ENCODE measurements at regions not wholly inside any gene's neighbourhood (a gene's known extent, or its start where the extent isn't known, plus 50 kb on each side); places are given as distances from the start of the nearest gene placed in this dataset.

- no peak for DNase-seq
Measured at GRCh38 chr5:8332666-8333445, 463.9 kb downstream of the MTRR start.

DNA sequence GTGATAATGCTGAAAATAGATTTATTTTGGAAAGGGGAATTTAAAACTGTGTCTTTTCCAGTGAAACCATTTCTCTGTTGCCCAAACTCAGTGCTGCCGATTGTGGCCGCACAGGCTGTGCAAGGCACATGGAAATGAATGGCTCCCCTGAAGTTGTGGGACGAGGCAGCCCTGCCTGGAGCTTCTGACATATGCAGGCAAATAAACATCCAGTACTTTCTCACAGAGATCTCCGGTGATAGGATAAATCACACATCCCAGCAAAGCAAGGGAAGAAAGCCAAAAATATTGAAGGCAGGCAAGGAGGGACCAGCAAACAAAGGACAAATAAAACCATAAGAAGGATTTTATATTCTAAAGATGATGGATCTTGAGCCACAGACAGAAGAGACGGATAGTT, 464.5 kb downstream of the MTRR start:
- DNase-seq, result no peak

- no peak for DNase-seq
Measured at GRCh38 chr5:8333977-8334376, 465.0 kb downstream of the MTRR start.

- DNase-seq, result no peak
Measured at GRCh38 chr5:8340261-8340660, 471.3 kb downstream of the MTRR start.

GRCh38 chr5:8340739-8341344, 471.9 kb downstream of the MTRR start:
- DNase-seq, result no peak

DNA sequence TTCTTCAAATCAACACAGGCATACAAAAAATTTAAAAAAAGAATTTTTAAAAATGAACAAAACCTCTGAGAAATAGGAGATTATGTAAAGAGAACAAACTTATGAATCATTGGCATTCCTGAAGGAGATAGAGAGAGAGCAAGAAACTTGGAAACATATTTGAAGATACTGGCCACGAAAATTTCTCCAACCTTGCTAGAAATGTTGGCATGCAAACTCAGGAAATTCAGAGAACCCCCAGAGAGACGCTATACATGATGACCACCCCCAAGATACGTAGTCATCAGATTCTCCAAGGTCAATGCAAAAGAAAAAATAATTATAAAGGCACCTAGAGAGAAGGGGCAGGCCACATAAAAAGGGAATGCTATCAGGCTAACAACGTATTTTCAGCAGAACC, 472.5 kb downstream of the MTRR start:
- no peak for DNase-seq

DNA sequence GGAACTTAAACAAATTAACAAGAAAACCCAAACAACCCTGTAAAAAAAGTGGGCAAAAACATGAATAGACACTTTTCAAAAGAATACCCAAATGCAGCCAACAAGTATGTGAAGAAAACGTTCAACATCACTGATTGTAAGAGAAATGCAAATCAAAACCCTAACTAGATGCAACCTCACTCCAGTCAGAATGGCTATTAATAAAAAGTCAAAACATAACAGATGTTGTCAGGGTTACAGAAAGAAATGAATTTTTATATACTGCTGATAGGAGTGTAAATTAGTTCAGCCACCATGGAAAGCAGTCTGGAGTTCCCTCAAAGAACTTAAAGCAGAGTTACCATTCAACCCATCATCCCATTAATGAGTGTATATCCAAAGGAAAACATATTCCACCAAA, 479.0 kb downstream of the MTRR start:
- DNase-seq, result no peak

GRCh38 chr5:8349855-8350254, 480.9 kb downstream of the MTRR start:
- DNase-seq, result no peak

- DNase-seq, result no peak
Measured at GRCh38 chr5:8350644-8351339, 481.8 kb downstream of the MTRR start.

DNA sequence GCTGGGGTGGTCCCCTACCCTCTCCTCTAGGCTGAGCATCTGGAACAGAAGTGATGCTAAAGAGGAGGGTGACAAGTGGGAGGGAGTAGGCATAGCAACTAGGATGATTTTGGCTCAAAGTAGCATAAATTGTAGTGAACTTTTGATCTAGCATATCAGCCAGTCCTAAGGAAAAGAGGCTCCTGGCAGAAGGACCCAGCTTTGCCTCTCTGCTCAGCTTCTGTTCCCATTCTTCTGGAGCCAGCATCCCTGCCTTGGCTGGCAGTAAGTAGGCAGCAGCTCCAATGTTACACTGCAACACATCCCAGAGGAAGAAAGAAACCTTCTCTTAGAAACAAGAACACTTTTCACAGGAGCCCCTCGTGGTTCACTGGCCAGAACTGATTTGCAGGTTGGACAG, 487.0 kb downstream of the MTRR start:
- no peak for DNase-seq

DNA sequence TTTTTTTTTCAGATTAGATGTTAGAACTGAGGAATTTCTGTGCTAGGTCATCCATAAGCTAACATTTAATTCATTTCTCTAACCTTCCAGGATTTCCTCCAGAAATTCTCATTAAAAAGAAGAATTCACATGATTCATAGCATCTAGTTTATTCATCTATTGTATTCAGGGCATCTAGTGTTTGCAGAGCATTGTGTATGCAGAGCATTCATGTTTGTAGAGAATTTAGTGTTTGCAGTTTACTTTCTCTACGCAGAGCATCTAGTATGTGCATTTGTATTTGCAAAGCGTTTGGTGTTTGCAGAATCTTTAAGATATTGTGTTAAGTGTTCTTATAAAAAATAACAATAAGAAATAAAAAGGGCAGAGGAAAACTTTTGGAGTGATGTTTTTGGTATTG, 491.1 kb downstream of the MTRR start:
- no peak for DNase-seq

DNA sequence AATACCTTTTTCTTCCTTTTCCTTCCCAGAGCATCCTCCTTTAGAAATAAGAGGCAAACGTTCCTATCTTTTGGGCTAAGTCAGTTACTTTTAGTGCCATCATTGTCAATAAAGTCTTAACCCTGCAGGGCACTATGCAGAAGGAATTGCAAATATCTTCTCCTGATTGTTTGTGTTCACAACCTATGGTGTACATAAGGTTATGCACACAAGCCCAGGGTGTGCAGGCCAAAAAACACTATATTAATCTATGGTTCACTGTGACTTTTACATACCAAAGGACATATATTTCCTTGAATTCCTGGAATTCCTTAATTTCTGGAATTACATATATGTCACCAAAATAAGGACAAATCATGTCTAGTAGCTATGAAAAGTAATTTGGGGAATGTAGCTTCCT, 493.5 kb downstream of the MTRR start:
- DNase-seq, result no peak

- DNase-seq, result no peak
Measured at GRCh38 chr5:8363138-8363537, 494.2 kb downstream of the MTRR start.

GRCh38 chr5:8366266-8366665, 497.3 kb downstream of the MTRR start:
- no peak for DNase-seq

GRCh38 chr5:8376478-8376877, 507.5 kb downstream of the MTRR start:
- DNase-seq, result no peak

- no peak for DNase-seq
Measured at GRCh38 chr5:8381972-8382371, 513.0 kb downstream of the MTRR start.

DNA sequence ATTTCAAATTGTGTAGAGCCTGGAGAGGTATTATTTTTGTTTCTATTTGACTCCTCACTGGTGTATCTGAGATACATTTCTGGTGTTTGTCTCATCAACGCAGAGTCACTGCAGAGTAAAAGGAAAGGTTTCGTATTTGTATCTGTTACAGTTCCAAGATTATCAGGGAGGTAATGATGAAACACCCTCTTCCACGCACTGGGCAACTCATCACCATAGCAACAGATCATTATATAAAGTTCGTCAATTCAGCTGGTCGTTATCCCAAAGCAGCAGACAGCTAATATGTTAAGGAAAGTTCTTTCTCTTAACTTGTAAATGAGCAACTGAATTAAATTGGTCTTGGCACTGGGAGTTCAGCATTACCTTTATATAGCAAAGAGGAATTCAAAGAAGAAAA, 513.5 kb downstream of the MTRR start:
- DNase-seq, result no peak

DNA sequence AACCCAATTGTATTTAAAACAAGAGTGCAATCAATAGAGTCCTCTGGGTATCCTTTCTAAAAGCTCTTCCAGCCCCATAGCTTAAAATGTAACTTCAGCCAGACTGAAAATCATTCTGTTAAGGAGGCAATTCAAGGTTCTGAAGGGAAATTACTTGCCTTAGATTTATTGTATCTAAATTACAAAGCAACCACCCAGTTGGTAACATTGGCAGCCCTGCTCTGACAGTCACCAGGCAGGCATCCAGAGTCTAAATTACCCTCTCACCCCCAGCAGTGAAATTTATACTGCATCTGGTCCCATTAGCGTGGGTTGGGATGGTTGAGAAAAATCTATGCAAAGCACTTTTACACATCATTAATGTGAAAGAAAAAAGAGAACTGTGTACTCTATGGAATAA, 514.7 kb downstream of the MTRR start:
- DNase-seq, result no peak

DNA sequence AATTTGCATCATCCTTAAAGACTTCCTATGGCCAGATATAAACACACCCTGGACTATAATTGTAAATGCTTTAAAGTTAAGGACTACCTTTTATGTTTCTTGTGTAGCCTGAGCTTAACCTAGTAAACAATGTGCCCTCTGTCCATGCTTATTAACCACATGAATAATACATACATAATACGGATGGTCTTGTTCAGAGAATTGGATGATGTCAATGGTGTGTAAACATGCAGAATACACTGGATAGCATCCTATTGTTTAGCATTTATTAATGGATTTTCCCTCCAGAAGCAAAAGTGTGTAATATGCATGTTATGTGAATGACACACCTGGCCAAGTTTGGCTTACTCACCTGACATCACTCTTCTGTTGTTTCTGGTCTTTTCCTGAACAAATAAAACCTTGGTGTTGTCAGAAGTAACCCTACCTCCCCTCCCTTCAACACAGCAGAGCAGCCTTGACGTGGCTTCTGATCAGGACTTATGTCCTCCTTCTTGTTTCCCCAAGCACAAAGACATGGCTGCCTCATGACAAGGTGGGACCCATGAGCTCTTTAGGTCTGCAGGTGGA, 517.9 kb downstream of the MTRR start:
- no peak for DNase-seq

DNA sequence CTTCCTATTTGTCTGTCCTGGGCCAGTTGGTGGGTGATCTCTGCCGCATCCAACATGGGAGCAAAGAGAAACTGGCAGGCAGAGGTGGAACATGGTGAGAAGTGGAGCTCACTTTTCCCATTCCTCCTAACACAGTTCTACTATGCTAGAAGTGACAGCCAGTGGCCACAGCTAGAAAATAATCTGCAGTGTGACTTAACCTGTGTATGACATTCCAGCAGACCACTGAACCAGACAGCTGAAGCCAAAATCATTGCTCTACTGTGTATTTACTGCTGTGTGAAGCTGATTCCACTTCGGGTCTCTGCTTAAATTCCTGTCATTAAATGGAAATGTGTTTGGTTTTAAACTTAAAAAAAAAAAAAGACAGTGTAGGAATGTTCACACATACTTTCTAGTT, 523.0 kb downstream of the MTRR start:
- no peak for DNase-seq

DNA sequence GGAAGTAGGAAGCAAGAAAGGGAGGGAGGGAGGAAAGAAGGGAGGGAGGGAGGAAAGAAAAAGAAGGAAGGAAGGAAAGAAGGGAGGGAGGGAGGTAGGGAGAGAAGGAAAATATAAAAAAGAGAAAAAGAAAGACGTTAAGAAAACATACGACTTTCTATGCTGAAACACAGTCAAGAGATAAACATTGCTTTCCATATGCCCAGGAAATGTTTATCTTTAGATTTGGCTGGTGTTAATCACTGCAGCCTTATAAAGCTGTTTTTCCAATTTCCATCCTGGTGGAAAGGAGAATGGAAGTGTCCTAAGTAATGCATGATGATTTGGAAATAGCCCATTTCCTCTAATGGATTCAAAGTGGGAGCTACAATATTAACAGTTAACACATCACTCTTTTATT, 524.3 kb downstream of the MTRR start:
- no peak for DNase-seq

GRCh38 chr5:8394965-8395364, 526.0 kb downstream of the MTRR start:
- DNase-seq, result no peak

- DNase-seq, result no peak
Measured at GRCh38 chr5:8396246-8396645, 527.3 kb downstream of the MTRR start.

DNA sequence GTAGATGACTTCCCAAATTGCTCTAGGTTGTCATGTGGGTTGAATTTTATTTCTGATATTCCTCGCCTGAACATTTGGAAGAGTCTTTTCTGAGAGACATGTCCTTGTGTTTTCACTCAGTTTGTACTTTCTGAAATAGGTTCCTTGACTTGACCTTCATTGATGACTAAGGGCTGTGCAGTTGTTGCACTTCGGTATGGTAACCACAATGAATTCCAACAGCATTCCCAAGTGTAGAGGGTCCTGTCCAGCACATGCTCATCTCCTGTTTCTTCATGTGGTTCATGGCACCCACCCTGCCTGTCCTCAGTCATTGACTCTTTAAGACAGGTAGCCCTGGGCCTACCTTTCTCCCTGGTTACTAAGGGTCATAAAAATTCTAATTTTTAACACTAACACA, 527.8 kb downstream of the MTRR start:
- DNase-seq, result no peak

Measured in CD4-positive, alpha-beta T cell treated with Interleukin-4 for 4 hours (primary cell).